Stimulated activated CD4-positive, alpha-beta T cell treated with anti-CD3 and anti-CD28 coated beads, Interleukin-1b, Interleukin-23, amount 100 ng/mL, for 24 hours (primary cell): ENCODE measurements at regions not wholly inside any gene's neighbourhood (a gene's known extent, or its start where the extent isn't known, plus 50 kb on each side); places are given as distances from the start of the nearest gene placed in this dataset.

Experiments
- DNase-seq, 4 experiments: peaks; one replicate each; pipeline ENCODE4 v3.0.0-alpha.2; 2020; ENCODE audit warnings: low read depth in 4 of 4, low spot score in 1 of 4

- no peak for DNase-seq
Measured at GRCh38 chr5:68476854-68477253, 261.3 kb downstream of the PIK3R1 start.

DNA sequence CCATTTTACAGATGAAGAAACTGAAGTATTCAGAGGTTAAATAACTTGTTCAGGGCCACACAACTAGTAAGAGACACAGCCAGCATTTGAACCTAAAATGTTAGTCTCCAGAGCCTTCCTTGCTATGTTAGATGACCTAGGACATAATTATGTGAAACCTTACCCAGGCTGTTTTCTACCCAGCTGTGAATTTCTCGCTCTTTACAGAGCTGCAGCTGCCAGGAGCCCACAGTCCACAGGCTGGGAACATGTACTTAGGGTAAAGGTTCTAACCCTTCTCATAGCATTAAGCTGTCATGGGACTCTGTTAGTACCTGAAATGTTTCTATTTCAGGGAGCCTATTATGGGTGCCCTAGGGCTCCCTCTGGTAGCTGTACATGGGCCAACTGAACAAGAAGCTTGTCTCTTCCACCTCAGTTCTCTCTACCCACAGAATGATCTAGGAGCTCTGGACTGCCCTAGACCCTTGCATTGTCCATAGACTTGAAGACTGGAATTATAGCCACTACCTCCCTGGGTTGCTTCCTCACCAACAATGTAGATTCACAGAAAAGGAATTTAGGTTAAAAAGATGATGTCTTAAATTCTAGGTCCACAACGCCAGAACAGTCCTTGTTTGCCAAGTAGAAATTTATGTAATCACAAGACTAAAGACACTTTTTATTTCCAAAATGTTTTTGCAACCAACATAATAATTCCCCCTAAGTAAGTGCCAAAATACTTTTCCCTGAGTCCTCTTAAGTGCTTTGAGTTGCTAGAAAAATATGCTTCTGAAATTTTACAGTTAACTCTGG, 262.9 kb downstream of the PIK3R1 start:
- no peak for DNase-seq

- no peak for DNase-seq
Measured at GRCh38 chr5:68479524-68479923, 264.0 kb downstream of the PIK3R1 start.

DNA sequence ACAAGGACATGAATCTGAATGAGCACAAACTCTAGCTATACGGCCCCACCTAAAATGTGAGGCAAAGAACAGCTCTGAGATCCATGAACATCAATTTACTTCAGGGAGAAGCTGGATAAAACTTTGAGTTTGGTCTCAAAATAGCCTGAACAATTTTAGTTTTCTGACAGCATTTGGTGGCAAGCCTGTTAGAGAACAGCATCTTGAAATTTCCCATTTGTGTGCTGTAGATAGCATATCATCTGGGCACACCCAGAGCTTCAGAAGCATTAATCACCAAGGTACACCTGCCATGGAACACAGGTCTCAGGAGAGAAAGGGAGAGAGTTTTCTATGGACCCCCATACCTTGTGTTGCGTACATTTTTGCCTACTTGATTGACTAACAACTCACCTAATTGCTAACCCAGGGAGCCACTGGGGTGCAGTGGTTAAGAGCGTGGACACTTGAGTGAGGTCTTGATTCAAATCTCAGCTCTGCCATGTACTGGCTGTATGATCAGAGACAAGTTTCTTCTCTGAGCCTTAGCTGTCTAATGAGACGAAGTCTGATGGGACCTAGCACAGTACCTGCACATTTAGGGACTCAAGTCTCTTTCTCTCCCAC, 264.9 kb downstream of the PIK3R1 start:
- DNase-seq: no peak

GRCh38 chr5:68482199-68482598, 266.6 kb downstream of the PIK3R1 start:
- DNase-seq: no peak

DNA sequence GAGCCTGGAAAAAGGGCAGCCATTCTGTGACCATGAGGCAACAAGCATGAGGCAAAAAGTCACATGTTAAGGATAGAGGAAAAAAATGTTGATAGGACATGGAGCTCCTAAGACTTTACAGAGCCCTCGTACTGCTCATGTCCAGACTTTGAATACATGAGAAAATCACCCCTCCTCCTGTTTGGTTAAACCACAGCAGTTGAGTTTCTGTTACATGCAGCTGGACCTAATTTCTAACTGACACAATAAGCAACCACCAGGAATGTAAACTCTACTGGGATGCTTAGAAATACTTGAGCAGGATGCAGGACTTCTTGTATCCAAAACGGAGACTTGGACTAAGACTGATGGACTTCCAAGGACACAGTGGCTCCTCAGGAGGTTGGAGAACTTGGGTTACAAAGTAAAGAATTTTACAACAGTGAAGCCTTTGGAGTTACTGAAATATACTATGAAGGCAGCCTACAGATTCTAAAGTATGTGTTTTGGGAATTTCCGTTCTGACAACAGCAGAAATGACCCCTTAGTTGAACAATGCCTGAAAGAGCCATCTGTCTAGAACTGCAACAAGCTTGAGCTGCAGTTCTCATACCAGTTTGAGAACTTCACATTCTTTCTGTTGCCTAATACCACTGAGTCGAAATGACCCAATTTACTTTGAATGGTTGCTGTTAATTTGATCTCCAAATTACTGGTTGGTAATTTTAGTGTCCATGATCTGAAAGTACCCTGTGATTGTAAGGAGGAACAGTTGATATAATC, 268.9 kb downstream of the PIK3R1 start:
- no peak for DNase-seq

GRCh38 chr5:68489556-68489955, 274.0 kb downstream of the PIK3R1 start:
- DNase-seq: no peak

- DNase-seq: no peak
Measured at GRCh38 chr5:68490406-68490805, 274.9 kb downstream of the PIK3R1 start.

DNA sequence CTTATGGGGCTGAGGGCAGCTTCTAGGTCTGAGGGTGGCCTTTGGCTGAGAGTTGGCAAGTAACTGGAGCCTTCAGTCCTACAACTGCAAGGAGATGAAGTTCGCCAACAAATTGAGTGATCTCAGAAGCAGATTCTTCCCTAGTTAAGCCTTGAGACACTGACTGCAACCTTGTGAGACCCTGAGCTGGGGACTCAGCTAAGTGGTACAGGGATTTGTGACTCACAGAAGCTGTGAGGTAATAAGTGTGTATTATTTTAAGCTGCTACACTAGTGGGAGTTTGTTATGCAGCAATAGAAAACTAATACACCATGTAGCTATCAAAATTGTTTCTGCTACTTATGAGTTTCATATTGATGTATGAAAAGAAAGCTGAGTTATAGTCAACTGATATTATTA, 279.2 kb downstream of the PIK3R1 start:
- no peak for DNase-seq

DNA sequence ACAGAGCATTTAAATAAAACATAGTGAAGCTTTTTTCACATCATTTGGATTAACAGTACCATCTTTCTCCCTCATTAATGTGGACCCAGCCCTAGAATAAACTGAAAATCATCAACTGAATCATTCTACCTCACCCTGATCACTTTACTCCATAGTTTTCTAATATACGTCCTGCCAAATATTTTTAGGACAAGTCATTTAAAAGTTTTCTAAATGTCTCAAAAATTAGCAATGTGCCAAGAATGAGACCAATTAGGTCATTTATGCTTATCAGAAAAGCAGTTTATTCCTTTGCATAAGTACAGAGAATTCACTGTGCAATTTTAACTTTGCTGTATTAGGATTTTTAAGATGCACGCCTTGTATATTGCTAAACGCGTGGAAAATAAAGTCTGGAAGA, 284.4 kb downstream of the PIK3R1 start:
- no peak for DNase-seq

DNA sequence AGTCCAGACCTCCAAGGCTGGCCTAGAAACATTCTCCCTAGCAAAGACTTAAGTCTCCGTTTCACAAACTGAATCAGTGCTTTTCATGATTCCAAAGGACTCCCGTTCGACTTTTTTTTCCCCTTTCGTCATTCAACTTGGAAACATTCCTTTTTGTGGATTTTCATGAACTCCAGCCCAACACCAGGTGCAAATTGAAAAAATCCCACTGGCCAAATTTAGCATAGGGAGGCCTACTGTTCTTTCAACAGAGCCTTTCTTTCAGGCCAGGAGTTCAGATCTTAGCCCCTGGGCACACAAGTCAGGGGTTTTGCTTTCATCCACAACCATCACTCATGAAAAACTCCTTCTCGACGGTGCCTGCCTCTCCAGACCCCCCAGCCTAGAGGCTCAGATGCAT, 285.3 kb downstream of the PIK3R1 start:
- DNase-seq: no peak

DNA sequence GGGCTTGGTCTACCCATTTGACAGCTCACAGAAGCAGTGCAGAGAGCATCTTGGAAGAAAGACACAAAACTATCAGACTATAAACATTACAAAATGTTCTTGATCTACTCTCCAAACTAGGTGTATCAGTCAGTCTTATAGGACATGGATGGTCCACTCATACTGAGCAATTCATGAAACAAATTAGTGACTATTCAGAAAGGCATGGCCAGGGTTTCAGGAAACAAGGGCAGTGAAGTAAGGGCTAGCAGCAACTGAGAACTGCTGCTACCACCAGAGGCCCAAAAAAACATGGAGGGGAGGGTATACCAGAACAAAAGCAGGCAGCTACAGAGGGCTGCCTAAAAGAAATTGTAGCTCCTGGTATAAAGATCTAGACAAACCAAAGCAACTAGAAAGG, 287.0 kb downstream of the PIK3R1 start:
- no peak for DNase-seq

- DNase-seq: no peak
Measured at GRCh38 chr5:68504306-68504705, 288.8 kb downstream of the PIK3R1 start.

DNA sequence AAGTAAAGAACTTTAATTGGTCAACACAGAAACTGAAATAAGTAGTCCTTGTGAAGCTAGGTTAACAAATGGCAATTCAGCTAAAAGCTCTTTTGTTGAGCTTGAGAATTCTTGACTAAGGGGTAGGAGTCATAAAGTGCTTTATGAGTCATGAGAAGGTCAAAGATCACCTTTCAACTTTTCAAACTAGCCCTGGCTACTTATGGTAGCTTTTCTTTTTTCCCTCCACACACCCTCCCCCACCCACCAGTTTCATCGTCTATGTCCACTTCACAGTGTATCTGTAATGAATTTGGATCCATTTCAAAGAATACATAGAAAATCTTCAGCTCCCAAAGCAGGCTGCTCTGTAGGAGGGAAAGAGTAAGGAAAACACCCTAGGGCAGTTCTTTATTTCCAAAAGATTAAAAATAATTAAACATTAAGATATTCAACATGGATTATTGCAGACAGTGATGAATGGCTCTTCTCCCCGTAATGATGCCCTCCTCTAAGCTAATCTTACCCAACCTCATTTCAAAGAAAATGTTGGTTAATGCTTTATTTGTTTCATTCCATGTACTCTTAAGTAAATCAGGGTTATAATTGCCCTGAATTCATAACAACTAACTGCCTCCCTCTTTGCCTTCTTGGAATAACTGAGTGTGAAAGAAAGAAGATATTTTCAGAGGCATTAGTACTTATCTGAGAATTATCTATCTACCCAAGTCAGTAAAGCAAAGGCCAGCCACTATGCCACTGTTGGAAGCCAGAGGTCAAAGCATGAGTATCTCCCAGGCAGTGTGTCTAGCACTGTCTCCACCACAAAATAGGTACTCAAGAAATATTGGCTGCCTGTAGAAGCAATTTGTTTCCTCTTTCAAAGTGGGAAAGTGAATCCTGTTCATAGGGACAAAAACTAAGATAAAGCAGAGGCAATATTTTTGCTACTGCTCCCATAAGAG, 290.6 kb downstream of the PIK3R1 start:
- no peak for DNase-seq

DNA sequence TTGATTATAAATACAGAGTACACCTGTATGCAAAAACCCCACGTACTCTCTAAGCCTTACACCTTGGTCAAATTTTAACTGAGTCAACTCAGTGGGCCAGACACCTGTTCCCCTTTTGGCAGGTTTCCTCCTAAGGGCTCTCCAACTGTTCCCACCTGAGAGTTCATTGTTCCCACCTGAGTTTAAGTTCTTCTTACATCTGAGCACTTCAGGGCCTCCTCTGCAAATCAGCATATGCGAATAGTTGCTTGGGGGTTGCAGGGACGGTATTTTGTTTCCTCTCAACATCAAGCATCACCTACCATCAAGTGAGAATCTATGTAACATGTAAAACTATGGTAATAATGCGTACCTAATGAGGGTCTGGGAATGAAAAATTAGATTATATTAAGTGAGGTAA, 300.0 kb downstream of the PIK3R1 start:
- DNase-seq: no peak

- DNase-seq: no peak
Measured at GRCh38 chr5:68518286-68518685, 302.7 kb downstream of the PIK3R1 start.

- no peak for DNase-seq
Measured at GRCh38 chr5:68519143-68519542, 303.6 kb downstream of the PIK3R1 start.

GRCh38 chr5:68521776-68522175, 306.2 kb downstream of the PIK3R1 start:
- no peak for DNase-seq

- no peak for DNase-seq
Measured at GRCh38 chr5:68522863-68523262, 307.3 kb downstream of the PIK3R1 start.

GRCh38 chr5:68528821-68529273, 313.3 kb downstream of the PIK3R1 start:
- DNase-seq: no peak

DNA sequence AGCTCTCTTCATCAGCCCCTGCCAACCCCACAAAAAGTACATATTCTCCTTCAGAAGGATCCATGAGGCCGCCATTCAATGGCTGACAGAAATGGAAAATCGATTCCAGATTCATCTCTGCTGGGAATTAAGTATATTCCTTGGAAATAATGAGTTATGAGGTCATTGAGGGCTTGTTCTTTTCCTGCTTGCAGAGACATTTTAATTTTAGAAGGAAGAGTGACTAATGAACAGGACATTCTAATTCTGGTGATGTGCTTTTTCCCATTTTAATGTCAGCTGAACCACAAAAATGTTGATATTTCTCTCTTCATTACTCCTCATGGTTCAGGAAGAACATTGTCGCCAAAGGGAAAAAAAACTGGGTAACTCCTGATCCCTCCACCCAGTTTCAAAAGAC, 314.0 kb downstream of the PIK3R1 start:
- DNase-seq: no peak
